ENCODE measurements at regions not wholly inside any gene's neighbourhood (a gene's known extent, or its start where the extent isn't known, plus 50 kb on each side); places are given as distances from the start of the nearest gene placed in this dataset.

- TF ChIP-seq GATA3 (IDR thresholded peaks at IDR 0.05; ENCODE audit: low read depth, low read length) (no peak), GATA2 (IDR thresholded peaks at IDR 0.05; ENCODE audit: low read depth, low read length) (no peak)
Measured at GRCh38 chr9:129327552-129328328, 149.7 kb upstream of the IER5L start.

Measured in SH-SY5Y (cell line).